ENCODE measurements at regions not wholly inside any gene's neighbourhood (a gene's known extent, or its start where the extent isn't known, plus 50 kb on each side); places are given as distances from the start of the nearest gene placed in this dataset.

GRCh38 chrX:109842611-109843010 is 109.6 kb upstream of the ACSL4 start:
- H3K4me3 ChIP-seq (ENCODE audit: low read length) = no peak overlapping the region
- TF ChIP-seq CTCF (conservative IDR thresholded peaks at IDR 0.05; ENCODE audit: low read length) = no peak
- DNase-seq (ENCODE audit: low read depth) = no peak

GRCh38 chrX:109843963-109844751 is 111.1 kb upstream of the ACSL4 start:
- H3K4me3 ChIP-seq (ENCODE audit: low read length) = no peak overlapping the region
- no peak for TF ChIP-seq CTCF (conservative IDR thresholded peaks at IDR 0.05; ENCODE audit: low read length)
- DNase-seq (ENCODE audit: low read depth) = peak; percentile 51

GRCh38 chrX:109844986-109845385 is 111.9 kb upstream of the ACSL4 start:
- DNase-seq (ENCODE audit: low read depth) = no peak
- no peak overlapping the region for H3K4me3 ChIP-seq (ENCODE audit: low read length)
- TF ChIP-seq CTCF (conservative IDR thresholded peaks at IDR 0.05; ENCODE audit: low read length) = no peak

- TF ChIP-seq CTCF (conservative IDR thresholded peaks at IDR 0.05; ENCODE audit: low read length) = no peak
- no peak for DNase-seq (ENCODE audit: low read depth)
- H3K4me3 ChIP-seq (ENCODE audit: low read length) = no peak overlapping the region
These were observed 112.9 kb upstream of the ACSL4 start for GRCh38 chrX:109845996-109846395.

- no peak overlapping the region; the same call in 1 of the 2 replicates for H3K4me3 ChIP-seq (ENCODE audit: low read length)
- DNase-seq (ENCODE audit: low read depth) = peak; percentile 95
- TF ChIP-seq CTCF (conservative IDR thresholded peaks at IDR 0.05; ENCODE audit: low read length) = no peak
These were observed 114.5 kb upstream of the ACSL4 start for GRCh38 chrX:109847257-109848187.

- no peak for DNase-seq (ENCODE audit: low read depth)
- TF ChIP-seq CTCF (conservative IDR thresholded peaks at IDR 0.05; ENCODE audit: low read length) = no peak
- H3K4me3 ChIP-seq (ENCODE audit: low read length) = no peak overlapping the region
These were observed 115.5 kb upstream of the ACSL4 start for GRCh38 chrX:109848461-109849050.
